ENCODE measurements at regions not wholly inside any gene's neighbourhood (a gene's known extent, or its start where the extent isn't known, plus 50 kb on each side); places are given as distances from the start of the nearest gene placed in this dataset.
"Not testable (repeated sequence)": the region's sequence is repeated elsewhere in the genome, so short reads cannot be mapped to it uniquely, and the experiment has no call there.

DNA sequence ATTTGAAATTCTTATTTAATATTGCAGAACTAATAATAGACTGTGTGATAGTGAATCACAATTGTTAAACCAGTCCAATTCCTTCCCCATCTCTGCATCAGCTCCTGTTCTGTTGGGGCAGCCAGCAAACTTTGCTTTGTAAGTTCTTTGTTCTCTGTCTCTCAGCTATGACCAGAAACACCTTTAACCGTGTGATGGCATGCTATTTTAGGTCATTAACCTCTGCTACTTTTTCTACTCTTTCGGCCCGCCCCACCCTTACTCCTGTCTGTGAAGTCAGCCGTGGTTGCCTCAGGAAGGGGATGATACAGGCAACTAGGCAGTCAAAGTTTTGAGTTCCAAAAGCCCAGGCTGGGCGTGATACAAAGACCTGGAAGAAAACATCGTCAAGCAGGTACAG, 51.3 kb upstream of the EGFL6 start:
- no peak overlapping the region for H3K27ac ChIP-seq
- no peak overlapping the region for H3K4me3 ChIP-seq

DNA sequence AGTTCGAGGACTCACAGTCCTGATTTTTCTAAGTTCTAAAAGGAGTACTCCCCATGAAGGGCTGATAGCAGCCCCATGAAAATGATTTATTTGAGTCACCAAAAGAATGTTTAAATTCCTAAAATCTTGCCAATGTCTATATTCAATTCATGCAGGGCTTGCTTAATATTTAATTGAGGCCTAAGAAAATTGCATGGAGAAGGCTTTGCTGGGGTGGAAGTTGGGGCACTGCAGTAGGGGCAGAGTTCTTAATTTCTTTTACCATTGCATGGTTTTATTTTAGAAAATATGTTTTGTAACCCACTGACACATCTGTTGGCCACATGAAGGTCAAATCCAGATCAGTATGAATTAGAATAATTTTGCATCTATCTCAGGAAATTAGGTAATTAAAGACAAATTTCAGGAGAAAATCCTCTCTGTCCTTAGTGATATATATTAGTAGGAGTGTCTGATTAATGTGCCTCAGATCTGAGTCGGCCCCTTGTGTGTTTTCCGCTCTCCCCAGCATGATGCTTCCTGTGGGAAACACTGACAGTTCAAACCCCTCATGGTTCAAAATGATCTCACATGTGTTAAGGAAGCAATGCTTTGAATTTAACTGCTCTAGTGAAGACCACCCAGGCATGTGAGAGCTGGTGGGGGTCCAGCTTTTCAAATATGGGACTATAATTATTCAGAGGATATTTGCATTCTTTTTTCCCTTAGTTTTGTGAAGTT, 54.0 kb upstream of the EGFL6 start:
- no peak overlapping the region for H3K4me3 ChIP-seq

DNA sequence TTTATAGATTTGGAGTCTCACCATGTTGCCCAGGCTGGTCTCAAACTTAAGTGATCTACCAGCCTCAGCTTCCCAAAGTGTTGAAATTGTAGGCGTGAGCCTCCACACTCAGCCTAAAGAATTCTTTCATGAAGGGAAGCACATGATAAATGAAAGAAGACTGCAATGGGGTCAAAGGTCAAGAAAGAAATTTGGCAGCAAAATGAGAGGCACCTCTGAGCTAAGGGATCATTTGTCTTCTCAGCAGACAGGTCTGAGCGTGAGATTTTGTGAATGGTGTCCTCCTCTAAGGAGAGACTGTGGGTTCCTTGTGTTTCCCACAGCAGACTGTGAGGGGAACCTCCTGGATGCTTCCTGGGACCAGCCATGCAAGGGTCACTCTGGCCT, 57.5 kb upstream of the EGFL6 start:
- H3K4me3 ChIP-seq: no peak overlapping the region
- H3K27ac ChIP-seq: no peak overlapping the region

More for the DNA sequence above, 54.0 kb upstream of the EGFL6 start:
- no peak overlapping the region for H3K27ac ChIP-seq

DNA sequence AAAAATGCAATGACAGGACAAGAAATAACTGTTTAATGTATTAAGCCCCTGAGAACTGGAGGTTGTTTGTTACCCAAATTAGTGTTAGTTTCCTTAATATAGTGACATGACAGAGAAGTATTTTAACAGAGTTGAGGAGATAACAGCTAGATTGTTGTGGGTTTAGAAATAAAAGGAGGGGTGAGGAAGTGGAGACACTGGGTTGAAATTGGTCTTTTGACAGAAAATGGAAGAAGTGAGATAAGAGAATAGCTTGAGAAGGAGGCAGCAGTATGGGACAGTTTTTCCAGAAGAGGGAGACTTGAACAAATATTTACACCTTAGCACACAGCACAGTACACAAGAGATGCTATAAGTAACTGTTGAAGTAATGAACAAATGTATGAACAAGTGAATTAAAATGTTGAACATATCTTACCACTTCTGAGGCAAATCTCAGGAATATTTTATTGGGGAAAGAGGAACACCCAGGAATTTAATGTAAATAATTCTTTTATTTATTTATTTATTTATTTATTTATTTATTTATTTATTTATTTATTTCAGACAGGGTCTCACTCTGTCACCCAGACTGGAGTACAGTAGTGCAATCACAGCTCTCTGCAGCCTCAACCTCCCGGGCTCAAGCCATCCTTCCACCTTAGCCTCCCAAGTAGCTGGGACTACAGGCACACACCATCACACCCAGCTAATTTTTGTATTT, 58.0 kb upstream of the EGFL6 start:
- H3K27ac ChIP-seq: no peak overlapping the region
- H3K4me3 ChIP-seq: no peak overlapping the region

DNA sequence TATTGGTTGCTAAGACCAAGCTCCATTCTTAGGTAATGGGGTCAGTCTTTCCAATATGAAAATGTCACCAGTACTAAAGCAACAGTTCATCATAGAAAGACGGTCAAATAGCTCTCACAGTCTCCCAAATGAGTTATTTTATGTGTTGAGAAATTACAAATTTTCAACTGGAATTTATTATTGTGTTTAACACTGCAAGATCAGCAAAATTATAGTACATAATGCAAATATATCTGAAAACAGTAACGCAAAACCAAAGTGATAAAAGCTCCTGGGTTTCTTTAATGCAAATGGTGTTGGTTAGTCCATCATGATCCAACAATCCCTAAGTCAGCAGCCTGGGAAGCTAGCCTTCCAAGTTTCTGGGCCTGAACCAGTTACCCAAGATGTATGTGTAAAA, 61.5 kb upstream of the EGFL6 start:
- Histone ChIP-seq H3K4me3 (no peak overlapping the region), H3K27ac (no peak overlapping the region)

DNA sequence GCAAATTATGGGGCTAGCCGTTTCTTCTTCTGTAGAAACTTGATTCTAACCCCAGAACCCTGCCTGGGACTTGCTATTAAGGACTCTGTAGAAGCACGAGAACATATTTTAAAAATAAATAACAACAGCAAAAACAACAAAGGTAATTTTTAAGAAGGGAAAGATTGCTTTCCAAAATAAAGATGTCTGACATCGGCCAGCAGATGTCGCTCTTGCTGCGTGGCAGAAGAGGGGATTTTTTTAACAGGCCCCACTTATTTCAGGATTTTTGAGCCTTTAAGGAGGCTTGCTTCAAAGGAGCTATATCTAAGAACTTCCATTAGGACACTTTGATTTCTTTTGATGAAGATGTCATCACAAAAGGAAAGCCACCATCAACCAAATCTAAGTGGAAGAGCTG, 62.8 kb upstream of the EGFL6 start:
- H3K27ac ChIP-seq: no peak overlapping the region
- no peak overlapping the region for H3K4me3 ChIP-seq

DNA sequence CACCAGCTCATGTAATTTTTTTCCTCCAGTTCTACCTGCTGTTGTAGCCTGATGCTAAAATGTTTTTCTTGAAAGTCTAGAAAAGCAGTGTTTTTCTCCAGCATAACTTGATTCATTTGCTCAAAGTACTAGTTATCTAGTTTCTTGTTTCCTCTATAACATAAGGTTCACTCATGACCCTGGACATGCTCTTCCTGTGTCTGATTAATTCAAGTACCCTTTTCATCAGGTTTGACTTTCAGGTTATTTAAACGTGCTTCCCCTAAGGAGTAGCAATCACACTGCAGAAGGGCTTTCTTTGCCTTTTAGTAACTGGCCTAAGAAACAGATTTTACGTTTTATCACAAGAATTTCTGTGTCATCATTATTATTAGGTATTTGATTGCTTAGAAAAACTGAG, 66.8 kb upstream of the EGFL6 start:
- no peak overlapping the region for H3K4me3 ChIP-seq
- H3K27ac ChIP-seq: no peak overlapping the region

DNA sequence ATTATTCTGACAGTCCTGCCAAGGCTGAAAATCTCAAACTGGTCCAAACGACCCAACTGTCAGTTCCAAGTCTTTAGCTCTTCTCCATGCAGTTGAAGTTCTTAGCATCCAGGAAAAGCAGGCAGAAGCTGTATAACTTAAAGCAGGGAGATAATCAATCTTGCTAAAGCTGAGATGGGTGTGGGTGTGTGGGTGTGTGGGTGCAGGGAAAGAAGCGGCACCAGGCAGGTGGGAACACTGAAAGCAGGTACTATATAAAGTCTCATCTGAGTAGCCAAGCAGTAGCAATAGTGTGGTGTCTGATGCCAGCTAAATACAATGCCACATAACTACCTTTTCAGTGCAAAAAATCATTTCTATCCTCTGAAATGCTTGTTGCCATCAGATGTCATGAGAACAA, 69.7 kb upstream of the EGFL6 start:
- no peak overlapping the region for H3K4me3 ChIP-seq
- H3K27ac ChIP-seq: no peak overlapping the region

DNA sequence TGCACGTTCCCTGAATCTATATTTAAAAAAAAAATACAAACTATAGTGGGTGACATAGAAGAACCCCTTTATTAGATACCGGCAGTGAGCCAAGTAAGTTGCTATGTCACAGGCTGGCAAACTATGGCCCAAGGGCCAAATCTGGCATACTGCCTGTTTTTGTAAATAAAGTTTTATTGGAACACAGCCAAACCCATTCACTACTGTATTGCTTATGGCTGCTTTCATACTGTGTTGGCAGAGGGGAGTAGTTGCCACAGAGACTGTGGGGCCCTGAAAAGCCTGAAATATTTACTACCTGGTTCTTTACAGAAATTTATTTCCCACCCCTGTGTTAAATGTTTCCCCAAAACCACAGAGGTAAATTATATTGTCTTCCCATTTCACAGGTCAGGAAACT, 71.2 kb upstream of the EGFL6 start:
- H3K27ac ChIP-seq: no peak overlapping the region
- no peak overlapping the region for H3K4me3 ChIP-seq

DNA sequence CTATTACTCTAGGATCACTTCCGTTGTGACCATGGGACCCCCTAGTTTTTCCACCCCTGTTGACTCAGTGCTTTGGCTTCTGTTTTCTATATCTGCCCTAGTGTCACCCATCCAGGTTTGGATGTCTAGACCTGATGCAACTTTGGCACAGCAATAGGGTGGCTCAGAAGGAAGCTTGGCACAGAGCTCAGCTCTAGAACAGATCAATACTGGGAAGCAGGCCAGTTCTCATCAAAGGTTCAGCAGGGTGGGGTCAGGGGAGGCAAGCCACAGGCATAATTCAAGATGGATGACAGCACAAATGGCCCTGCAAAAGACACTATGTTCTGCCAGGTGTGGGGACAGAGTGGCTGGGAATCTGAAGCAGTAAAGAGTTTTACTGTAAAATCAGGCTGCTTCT, 74.2 kb upstream of the EGFL6 start:
- Histone ChIP-seq H3K4me3 (no peak overlapping the region), H3K27ac (no peak overlapping the region)

DNA sequence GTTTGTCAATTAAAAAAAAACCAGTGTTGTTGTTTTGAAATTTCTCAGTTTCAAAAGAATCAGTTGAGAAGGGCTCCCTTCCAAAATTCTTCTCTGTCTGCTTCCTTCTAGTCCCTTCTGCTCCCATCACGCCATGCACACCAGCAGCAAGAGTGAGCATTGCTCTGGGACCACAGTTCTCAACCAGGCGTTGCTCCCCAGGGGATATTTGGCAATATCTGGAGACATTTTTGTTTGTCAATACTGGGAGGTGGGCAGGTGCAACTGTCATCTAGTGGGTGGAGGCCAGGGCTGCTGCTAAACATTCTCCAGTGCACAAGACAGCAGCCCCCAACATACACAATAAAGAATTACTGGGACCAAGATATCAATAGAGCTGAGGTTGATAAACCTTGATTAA, 74.8 kb upstream of the EGFL6 start:
- Histone ChIP-seq H3K4me3 (no peak overlapping the region), H3K27ac (no peak overlapping the region)

DNA sequence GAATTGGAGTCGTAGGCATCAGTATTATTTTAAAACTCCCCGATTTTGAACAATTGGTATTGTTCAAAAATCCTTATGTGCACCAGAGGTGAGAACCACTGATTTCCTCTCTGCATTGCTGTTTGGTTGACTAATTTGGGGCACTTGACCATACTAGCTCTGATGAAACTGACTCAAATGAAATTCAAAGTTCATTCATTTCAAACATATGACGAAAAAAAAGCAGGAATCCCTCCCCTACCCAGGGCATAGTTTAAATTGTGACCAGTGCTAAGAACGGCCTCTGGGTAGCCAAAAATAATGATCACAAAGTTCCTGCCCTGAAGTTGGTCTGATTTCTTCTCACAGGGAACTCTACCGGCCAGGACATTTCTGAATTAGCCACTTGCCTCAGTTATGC, 75.7 kb upstream of the EGFL6 start:
- no peak overlapping the region for H3K4me3 ChIP-seq
- no peak overlapping the region for H3K27ac ChIP-seq

DNA sequence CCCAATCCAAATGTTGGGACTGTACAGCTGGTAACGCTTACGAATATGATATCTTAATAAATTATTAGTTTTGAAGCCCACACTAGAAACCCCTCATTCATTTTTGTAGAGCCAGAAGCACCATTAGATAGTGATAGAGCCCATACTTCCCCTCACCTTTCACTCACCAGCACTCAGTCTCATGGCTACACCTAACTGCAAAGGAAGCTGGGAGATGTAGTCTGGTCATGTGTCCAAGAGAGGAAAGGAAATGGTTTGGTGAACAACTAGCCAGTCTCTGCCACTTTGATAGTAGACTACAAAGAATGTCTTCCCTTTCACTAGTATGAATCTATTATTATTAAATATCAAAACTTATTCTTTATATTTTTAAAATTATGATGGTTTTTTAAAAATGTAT, 77.1 kb upstream of the EGFL6 start:
- no peak overlapping the region for H3K4me3 ChIP-seq
- no peak overlapping the region for H3K27ac ChIP-seq

DNA sequence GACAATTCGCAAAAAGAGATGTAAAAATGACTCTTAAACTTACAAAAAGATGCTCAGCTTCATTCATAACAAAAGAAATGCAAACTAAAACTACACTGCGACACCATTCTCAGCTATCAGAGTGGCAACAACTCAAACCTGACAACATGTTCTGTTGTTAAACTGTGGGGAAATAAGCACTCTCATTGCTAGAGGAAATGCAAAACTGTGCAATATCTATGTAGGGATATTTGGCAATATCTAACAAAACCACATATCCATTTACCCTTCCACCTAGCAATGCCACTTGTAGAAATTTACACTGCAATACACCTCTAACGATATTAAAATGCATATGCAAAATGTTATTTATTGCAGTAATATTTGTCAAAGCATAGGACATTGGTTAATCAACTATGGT, 78.3 kb upstream of the EGFL6 start:
- H3K4me3 ChIP-seq: no peak overlapping the region
- H3K27ac ChIP-seq: no peak overlapping the region

DNA sequence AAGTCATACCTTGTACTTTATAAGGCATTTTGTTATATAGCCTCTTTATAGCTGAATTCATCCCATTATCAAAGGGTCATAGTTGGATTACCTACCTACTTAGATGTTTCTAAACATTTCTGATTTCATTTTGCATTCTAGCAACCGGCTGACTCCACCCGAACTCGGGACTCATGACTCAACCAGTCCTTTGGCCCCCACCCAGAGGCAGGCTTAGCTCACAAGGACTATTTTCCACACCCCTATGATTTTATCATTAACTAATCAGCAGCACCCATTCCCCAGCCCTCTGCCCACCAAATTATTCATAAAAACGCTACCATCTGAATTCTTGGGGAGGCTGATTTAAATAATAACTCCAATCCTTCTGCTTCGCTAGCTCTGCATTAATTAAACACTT, 79.9 kb upstream of the EGFL6 start:
- Histone ChIP-seq H3K27ac (peak overlapping the region in 3 of 21 experiments; percentile 41 to 85 (median 78)), H3K4me3 (no peak overlapping the region)

DNA sequence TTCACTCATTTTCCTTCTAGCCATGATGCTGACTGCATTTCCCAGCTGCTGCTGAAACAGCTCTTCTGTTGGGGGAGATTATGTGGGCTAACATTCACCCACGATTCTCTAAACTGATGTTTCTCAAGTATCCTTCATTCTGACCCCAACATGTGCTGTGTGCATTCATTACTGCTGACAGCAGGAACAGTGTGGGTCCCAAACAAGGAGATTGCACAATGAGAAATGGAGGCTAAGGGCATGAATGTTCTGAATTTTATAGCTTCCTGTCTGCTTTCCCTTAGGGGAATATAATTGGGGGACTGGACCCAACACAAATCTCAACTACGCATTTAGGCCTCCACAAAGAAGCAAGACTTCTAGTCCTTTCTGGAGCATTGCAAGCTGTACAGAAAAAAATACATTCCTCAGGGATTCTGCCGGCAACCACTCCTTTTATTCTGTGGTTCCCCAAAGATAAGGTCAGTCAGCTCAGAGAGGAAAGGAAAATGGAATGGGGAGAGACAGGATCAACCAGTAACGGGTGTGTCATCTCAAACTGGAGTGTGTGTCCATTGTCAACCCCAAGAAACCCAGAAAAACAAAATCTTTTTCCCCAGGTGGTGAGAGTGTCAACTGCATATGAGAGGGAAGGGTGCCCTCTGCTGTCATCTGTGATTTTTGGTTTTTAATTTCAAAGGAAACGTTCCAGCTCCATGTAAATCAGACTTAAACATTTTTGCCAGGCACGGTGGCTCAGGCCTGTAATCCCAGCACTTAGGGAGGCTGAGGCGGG, 81.5 kb upstream of the EGFL6 start:
- no peak overlapping the region for H3K4me3 ChIP-seq
- H3K27ac ChIP-seq: peak overlapping the region in 20 of 21 experiments; percentile 8 to 85 (median 65)

DNA sequence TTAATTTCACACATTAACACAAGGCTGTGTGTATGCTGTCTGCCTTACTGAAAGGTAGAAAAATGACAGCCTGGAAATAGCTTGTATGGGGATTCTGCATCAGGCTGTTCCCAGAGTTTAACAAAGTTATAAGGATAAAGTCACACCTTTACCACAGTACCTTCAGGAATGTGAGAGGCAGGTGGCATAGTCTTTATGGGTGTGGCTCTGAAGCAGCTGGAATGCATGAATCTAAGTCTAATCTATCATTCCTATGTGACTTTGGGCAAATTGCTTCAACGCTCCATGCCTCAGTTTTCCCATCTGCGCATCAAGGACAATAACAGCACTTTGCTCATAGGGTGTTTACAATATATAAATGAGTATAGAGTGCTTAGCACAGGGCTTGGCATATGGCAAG, 84.2 kb upstream of the EGFL6 start:
- no peak overlapping the region for H3K27ac ChIP-seq
- no peak overlapping the region for H3K4me3 ChIP-seq

DNA sequence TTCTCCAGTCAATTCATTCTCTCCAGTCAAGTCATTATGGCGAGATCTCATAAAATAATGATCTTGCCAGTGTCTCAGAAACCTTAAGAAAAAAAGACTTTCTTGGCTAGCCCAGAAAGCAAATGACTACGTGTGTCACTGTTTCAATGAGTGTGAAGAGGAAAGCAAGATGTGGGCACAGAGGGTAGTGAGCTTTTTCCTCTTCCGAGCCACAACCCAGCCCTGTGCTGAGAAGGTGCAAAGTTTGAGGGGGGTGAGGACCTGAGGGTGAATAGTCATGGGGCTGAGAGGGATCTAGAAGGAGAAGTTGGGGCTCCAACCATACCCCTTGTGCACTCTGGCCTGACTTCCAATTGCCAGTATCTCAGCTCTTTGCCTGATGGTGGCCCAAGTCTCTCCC, 85.6 kb upstream of the EGFL6 start:
- Histone ChIP-seq H3K27ac (no peak overlapping the region), H3K4me3 (no peak overlapping the region)

DNA sequence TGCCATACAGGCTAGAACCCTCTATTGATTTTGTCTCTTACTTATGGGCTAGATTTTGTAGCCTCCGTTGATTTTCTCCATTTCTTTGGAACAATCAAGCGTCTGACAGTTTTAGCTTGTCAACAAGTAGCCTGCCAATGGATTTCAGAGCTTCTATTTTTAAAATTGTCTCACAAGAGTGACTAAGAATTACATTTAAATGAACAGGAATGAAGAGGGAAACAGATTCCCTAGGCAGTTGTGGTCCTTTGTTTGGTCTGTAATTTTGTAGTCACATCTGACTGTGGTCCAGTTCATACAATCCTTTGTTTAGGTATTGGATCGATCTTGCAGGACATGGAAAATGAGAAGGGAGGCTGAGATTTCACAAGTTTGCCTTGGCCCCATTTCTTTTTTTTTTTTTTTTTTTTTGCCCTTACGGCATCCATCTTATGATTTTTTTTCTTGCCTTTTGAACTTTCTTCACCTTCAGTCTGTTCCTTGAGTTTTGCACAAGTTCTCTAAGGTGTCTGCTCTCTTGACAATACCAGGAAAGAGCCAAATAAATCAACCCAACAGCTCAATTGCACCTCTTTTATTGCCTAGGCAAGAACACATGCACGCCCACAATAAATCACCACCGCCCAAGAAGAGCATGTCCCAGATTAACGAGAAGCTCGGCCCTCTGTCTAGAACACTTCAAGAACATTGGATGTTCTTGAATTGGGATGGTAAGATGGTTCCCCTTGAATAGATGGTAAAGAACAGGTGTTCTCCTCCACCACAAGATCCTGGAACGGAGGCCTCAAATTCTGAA, 86.5 kb upstream of the EGFL6 start:
- no peak overlapping the region for H3K4me3 ChIP-seq
- no peak overlapping the region for H3K27ac ChIP-seq

DNA sequence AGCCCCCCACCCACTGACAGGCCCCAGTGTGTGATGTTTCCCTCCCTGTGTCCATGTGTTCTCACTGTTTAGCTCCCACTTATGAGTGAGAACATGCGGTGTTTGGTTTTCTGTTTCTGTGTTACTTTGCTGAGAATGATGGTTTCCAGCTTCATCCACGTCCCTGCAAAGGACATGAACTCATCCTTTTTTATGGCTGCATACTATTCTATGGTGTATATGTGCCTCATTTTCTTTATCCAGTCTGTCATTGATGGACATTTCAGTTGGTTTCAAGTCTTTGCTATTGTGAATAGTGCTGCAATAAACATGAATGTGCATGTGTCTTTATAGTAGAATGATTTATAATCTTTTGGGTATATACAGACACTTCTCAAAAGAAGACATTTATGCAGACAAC, 88.6 kb upstream of the EGFL6 start:
- not testable (repeated sequence) for H3K27ac ChIP-seq, H3K4me3 ChIP-seq
